Activated CD8-positive, alpha-beta T cell treated with anti-CD3 and anti-CD28 coated beads for 36 hours (primary cell): ENCODE measurements at regions not wholly inside any gene's neighbourhood (a gene's known extent, or its start where the extent isn't known, plus 50 kb on each side); places are given as distances from the start of the nearest gene placed in this dataset.

ENCODE experiments used
- ATAC-seq: fragments of 200-7000 bp; cut with Tn5 transposase; one replicate; pipeline ENCODE4 v1.10.0; 2021; ENCODE audit warnings: mild to moderate bottlenecking, moderate library complexity
- CTCF ChIA-PET: fragments of 350-600 bp; sonication (Branson Sonifier 250); formaldehyde crosslinking; loops from one replicate; lab custom pipeline; 2021; ENCODE audit warnings: antibody characterized with exemption; lab: Charles Lee
- POLR2A ChIA-PET: fragments of 350-600 bp; sonication (Branson Sonifier 250); formaldehyde crosslinking; loops from one replicate; lab custom pipeline; 2021; ENCODE audit warnings: antibody characterized with exemption; lab: Charles Lee
- DNase-seq: peaks from one replicate; pipeline ENCODE4 v3.0.0-alpha.2; 2020
- H3K27ac Mint-ChIP-seq: one replicate; pipeline ENCODE4 v1.8.0; 2021; ENCODE audit warnings: mild to moderate bottlenecking, mixed read lengths
- H3K27me3 Mint-ChIP-seq: one replicate; pipeline ENCODE4 v1.8.0; 2021; ENCODE audit warnings: mixed read lengths
- H3K36me3 Mint-ChIP-seq: one replicate; pipeline ENCODE4 v1.8.0; 2021; ENCODE audit warnings: low read depth, mixed read lengths
- H3K4me1 Mint-ChIP-seq: one replicate; pipeline ENCODE4 v1.8.0; 2021; ENCODE audit warnings: low read depth, mixed read lengths
- H3K4me3 Mint-ChIP-seq: one replicate; pipeline ENCODE4 v1.8.0; 2021; ENCODE audit warnings: mild to moderate bottlenecking, moderate library complexity, mixed read lengths
- H3K9me3 Mint-ChIP-seq: one replicate; pipeline ENCODE4 v1.8.0; 2021; ENCODE audit warnings: mixed read lengths
- intact Hi-C: fragments of 100-400 bp; cut with micrococcal nuclease; formaldehyde crosslinking; loops from one replicate; pipeline ENCODE4 v1.10.0; 2022
- TF ChIP-seq, protein P1 (sequence below): fragments of 200-600 bp; IDR thresholded peaks from one replicate; pipeline ENCODE4 v1.8.0; 2022; ENCODE audit warnings: antibody characterized with exemption, mild to moderate bottlenecking

DNA sequence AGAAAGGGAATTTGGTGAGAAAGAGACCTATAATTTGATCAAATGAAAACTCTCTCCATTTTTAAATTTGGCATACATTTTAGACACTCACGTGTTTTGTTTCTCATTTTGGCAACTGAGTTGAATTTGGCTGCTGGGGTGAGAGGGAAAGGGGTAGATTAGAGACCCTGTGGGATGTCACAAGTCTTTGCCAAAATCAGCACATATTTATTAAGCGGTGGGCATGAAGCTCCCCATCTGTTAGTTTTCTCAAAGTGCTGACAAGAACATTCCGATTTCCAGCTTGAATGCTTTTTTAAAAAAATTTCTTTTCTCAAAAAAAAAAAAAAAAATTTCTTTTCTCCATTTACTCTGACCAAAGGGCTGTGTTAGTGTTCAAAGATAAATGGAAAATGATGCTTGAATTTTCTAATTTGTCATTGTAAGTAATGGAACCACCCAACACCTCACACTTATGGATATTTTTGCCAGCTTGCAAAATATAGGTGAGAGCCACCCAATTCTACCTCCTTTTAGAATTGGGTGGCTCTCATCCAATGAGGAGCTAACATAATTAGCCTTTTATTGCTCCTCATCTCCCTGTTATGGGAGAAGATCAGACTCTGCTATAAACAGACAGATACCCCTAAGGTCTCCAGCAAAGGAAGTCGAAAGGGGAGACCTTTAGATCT is 222.9 kb upstream of the FN1 start:
- H3K9me3 Mint-ChIP-seq: no peaks in the 10 kb centered on the region
- intact Hi-C loops: no loop called here
- H3K4me3 Mint-ChIP-seq: no peak overlapping the region
- POLR2A ChIA-PET: no interaction called here
- H3K27ac Mint-ChIP-seq: no peak overlapping the region
- no peaks in the 10 kb centered on the region for H3K4me1 Mint-ChIP-seq
- CTCF ChIA-PET: interaction anchor here (0.6 kb wide), 1 partner anchor 1182 kb away, joined by 3 read pairs; no protein-coding TSS in a partner anchor
- DNase-seq: no peak
- TF ChIP-seq, protein P1, sequence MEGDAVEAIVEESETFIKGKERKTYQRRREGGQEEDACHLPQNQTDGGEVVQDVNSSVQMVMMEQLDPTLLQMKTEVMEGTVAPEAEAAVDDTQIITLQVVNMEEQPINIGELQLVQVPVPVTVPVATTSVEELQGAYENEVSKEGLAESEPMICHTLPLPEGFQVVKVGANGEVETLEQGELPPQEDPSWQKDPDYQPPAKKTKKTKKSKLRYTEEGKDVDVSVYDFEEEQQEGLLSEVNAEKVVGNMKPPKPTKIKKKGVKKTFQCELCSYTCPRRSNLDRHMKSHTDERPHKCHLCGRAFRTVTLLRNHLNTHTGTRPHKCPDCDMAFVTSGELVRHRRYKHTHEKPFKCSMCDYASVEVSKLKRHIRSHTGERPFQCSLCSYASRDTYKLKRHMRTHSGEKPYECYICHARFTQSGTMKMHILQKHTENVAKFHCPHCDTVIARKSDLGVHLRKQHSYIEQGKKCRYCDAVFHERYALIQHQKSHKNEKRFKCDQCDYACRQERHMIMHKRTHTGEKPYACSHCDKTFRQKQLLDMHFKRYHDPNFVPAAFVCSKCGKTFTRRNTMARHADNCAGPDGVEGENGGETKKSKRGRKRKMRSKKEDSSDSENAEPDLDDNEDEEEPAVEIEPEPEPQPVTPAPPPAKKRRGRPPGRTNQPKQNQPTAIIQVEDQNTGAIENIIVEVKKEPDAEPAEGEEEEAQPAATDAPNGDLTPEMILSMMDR: no peak
- no peaks in the 10 kb centered on the region for H3K36me3 Mint-ChIP-seq
- no peak for ATAC-seq
- H3K27me3 Mint-ChIP-seq: peaks cover 1% of the 10 kb centered on the region

DNA sequence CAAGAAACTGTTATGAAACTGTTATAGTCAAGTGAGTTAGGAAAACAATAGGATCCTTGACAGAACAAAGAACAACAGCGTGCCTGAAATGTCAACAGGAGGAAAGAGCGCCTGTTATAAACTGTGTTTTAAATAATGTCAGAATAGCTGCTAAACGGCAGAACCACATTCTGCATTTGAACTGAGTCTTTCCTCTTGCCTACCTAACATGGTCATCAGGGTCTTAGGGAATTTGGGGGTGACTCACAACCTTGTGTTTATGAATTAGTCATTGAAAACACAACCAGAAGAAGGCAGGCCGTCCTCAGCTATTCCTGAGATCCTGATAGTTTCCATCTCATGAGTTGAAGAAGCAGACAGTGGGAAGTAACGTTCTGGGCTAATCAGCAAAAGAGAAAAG is 222.0 kb upstream of the FN1 start:
- ATAC-seq: no peak
- Mint-ChIP-seq H3K9me3 (no peaks in the 10 kb centered on the region), H3K4me3 (no peak overlapping the region), H3K36me3 (no peaks in the 10 kb centered on the region), H3K27me3 (peaks cover 1% of the 10 kb centered on the region), H3K4me1 (no peaks in the 10 kb centered on the region), H3K27ac (no peak overlapping the region)
- ChIA-PET POLR2A (no interaction called here), CTCF (no interaction called here)
- TF ChIP-seq, protein P1: no peak
- no peak for DNase-seq
- intact Hi-C loops: no loop called here

DNA sequence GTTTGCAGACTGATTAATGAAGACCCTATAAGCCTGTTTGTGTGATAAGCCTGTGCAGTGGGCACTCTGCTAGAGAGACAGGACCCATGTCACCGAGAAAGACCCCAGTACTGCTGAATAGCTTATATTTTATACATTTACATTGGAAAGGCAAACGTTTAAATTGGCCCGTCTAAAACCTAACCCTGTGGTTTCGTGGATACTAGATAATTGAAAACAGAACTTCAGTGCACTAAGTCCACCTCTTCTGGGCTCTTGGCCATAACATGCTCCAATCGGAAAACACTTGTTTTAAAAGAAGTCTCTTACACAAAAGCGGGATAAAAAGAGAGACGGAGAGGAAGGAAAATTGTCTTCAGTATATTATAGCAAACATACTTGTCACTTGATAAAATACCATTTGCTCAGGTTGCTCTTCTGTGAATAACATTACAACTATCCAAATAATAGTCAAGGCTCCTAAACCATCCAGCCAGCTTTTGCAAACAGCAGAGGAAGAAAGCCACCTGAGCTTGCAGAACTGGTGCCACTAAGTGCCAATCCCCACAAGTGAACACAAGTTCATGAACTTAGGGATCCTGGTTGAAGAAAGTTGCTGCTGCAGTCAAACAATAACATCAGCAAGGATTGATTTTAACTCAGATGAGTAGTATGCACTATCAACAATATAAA is 218.4 kb upstream of the FN1 start:
- Mint-ChIP-seq H3K36me3 (no peaks in the 10 kb centered on the region), H3K9me3 (no peaks in the 10 kb centered on the region), H3K4me1 (no peaks in the 10 kb centered on the region), H3K4me3 (no peak overlapping the region), H3K27ac (no peak overlapping the region), H3K27me3 (no peaks in the 10 kb centered on the region)
- POLR2A ChIA-PET: interaction anchor here (1.5 kb wide), 1 partner anchor 310 kb away, joined by 3 read pairs; no protein-coding TSS in a partner anchor
- ATAC-seq (no peak), DNase-seq (no peak)
- CTCF ChIA-PET: no interaction called here
- intact Hi-C loops: no loop called here
- TF ChIP-seq, protein P1: no peak

DNA sequence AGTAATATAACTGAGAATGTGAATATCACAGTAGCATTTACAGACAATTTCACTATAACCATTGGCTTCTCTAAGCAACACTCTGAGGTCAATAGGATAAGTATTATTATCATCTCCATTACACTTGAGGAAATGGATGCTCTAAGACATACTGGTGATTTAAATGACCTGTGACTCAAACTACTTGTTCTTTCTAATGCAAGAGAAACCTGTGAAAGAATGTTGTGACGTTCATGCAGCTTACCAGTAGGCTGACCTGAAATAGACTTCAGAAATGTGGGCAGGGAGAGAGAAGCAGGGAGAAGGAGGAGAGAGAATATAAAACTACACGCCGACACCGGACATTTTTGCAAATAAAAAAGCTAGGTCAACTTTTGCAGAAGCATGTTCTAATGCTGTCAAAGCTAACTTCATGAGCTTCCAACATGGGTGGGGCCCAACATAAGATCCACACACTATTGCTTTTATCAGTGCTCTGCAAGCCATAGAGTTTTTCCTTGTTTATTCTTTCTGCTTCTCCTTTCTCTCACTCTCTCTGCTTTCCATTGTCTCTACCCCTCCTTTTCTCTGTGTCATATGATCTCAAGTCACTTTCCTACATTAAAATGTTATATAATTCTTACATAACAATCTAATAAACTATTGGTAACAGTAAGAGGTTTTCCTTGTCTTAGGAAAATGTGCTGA is 217.6 kb upstream of the FN1 start:
- Mint-ChIP-seq H3K9me3 (no peaks in the 10 kb centered on the region), H3K4me1 (no peaks in the 10 kb centered on the region), H3K4me3 (no peak overlapping the region), H3K36me3 (no peaks in the 10 kb centered on the region), H3K27me3 (no peaks in the 10 kb centered on the region), H3K27ac (no peak overlapping the region)
- TF ChIP-seq, protein P1: no peak
- POLR2A ChIA-PET: no interaction called here
- CTCF ChIA-PET: no interaction called here
- ATAC-seq (no peak), DNase-seq (no peak)
- intact Hi-C loops: no loop called here

DNA sequence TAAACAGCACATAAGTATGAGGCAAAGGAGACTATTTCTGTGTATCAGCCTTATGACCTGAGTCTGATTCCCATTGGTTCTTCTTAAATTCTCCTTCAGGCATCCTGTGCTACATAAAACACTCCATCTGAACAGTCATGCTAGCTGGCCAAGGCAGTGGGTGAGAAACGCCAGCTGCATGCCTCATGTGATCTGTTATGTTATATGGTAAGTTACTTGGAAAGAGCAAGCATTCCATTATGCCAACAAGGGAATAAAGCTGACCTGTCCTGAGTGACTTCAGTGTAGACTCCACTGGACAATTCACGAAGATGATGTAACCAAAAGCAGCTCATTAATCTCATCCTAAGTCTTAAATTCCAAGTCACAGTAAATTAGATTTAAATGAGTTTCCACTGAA is 216.5 kb upstream of the FN1 start:
- Mint-ChIP-seq H3K27ac (no peak overlapping the region), H3K36me3 (no peaks in the 10 kb centered on the region), H3K27me3 (no peaks in the 10 kb centered on the region), H3K4me1 (no peaks in the 10 kb centered on the region), H3K4me3 (no peak overlapping the region), H3K9me3 (no peaks in the 10 kb centered on the region)
- POLR2A ChIA-PET: no interaction called here
- DNase-seq (no peak), ATAC-seq (no peak)
- TF ChIP-seq, protein P1: no peak
- intact Hi-C loops: no loop called here
- CTCF ChIA-PET: interaction anchor here (0.6 kb wide), 1 partner anchor 14 kb away, joined by 3 read pairs; no protein-coding TSS in a partner anchor
